GM21619 (cell line): ENCODE measurements at regions not wholly inside any gene's neighbourhood (a gene's known extent, or its start where the extent isn't known, plus 50 kb on each side); places are given as distances from the start of the nearest gene placed in this dataset.
A peak's percentile ranks its signal among the peaks of the same experiment; 100 is the strongest.
"Not testable (repeated sequence)": the region's sequence is repeated elsewhere in the genome, so short reads cannot be mapped to it uniquely, and the experiment has no call there.

ENCODE experiments used
- ATAC-seq: cut with Tn5 transposase; IDR thresholded peaks from one replicate; pipeline ENCODE4 v1.9.1; 2021; ENCODE audit not compliant: unreplicated experiment

DNA sequence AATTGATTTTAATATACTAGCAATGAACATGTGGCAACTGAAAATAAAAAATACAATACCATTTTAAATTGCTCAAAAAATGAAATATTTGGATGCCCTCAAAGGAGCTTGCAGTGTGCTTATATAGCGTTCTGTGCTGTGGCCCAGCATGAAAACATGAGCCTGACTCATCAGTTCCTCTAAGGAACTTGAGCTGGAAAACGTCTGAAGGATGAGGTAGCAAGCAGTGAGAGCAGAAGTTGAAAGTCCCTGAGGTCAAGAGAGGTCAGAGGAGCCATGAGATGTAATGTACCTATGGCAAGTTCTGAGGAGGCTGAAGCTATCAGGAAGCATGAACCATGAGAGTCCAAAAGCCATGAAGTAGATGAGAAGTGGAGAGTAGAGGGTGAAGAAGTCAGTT lies 59.7 kb downstream of the HMGB3 start:
- no peak for ATAC-seq

DNA sequence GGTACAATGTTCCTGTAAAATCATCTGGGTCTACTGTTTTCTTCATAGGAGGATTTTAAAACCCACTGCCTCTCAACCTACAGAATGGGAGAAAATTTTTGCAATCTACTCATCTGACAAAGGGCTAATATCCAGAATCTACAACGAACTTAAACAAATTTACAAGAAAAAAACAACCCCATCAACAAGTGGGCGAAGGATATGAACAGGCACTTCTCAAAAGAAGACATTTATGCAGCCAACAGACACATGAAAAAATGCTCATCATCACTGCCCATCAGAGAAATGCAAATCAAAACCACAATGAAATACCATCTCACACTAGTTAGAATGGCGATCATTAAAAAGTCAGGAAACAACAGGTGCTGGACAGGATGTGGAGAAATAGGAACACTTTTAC lies 83.2 kb downstream of the HMGB3 start:
- ATAC-seq, result not testable (repeated sequence)

DNA sequence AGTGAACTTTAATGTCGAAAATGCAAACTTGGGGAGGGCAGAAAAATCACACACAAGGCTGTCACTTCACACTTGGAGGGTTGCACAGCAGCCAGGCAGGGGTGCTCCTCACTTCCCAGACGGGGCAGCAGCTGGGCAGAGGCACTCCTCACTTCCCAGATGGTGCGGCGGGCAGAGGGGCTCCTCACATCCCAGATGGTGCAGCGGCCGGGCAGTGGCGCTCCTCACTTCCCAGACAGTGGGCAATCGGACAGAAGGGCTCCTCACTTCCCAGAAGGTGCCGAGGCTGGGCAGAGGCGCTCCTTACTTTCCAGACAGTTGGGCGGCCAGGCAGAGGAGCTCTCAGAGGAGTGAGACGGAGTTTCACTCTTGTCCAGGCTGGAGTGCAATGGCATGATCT lies 90.6 kb downstream of the HMGB3 start:
- no peak for ATAC-seq

DNA sequence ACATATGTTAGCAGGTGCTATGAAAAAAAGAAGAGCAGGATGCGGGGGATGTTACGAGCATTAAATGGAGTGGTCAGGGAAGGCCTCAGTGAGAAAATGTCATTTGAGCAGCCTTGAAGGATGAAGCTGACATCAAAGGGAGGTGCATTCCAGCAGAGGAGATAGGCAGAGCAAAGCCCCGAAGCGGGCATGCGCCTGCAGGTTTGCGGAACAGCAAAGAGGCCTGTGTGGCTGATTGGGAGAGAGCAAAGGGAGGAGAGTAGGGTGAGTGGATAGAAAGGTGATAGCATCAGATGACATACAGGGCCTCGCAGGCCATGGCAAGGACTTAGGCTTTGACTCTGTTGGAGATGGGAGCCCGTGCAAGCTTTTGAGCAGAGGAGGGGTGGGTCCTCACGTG lies 95.4 kb upstream of the GPR50 start:
- no peak for ATAC-seq

DNA sequence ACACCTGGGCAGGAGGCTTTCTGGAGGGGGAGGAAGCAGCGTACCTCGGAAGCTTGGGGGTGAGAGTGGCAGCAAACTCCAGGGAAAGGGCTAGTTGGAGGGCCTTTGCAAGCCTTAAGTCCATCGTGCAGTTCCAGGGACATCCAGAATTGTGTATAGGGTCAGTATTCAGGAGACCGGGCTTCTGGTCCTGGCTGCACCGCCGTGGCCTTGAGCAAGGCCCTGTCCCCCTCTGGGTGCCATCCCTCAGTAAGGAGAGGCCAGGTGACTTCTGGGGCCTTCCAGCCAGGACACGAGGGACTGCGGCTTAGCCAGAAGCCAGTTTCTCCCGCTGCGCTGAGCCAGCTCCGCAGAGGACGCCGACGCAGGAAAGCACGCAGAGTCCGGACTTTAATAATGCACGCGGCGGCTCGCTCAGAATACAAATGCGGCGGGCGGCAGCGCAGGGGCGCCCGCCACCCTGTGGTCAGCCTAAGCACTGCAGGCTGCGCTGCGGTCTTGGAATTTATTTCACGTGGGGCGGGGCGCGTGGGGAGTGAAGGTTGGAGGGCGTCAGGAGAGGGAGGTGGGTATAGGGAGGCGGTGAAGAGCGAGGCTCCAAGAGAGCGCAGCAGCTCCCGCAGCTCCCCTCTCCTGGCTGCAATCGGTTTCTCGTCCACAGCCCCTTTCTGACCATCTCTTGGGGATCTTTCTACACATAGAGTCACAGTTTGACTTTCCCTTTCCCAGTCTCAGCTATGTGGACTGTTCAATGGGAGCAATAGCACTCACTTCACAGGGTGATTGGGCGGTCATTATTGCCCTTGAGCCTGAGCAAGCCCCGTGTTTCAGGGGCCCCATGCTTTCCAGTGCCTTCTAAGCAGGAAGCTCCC lies 94.1 kb upstream of the GPR50 start:
- ATAC-seq, result peak; percentile 96

DNA sequence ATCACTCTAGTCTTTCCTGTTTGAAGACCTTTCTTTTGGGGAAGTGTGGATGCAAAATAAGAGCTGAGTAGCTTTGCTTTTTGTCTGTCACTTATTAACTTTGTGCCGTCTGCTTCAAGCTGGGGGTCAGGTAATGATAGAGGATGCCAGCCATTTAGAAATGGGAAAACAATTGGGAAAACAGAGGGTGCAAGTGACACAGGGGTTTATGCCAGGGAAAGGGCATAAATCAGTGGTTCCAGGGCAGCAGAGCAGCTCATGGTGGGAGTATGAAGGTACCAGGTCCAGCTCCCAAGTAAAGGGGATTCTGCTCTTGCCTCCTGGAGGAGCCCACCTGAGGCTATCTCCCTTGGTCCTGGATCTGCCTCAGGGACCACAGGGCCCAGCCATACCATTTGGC lies 91.9 kb upstream of the GPR50 start:
- ATAC-seq, result no peak

DNA sequence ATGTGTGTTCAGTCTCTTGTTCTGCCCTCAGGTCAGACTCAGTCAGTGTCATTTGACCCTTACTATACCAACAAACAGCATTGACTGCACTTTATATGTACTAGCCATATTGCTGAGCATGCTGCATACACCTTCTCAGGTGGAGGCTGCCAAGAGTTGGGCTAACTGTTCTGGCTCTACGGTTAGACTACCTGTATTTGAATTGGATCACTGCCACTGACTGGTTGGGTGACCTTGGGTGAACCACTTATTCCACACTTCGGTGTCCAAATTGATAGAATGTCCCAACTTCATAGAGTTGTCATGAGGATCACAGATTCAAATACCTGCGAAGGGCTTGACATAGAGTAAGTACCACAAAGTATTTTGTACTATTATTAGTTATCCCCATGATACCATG lies 91.2 kb upstream of the GPR50 start:
- no peak for ATAC-seq

DNA sequence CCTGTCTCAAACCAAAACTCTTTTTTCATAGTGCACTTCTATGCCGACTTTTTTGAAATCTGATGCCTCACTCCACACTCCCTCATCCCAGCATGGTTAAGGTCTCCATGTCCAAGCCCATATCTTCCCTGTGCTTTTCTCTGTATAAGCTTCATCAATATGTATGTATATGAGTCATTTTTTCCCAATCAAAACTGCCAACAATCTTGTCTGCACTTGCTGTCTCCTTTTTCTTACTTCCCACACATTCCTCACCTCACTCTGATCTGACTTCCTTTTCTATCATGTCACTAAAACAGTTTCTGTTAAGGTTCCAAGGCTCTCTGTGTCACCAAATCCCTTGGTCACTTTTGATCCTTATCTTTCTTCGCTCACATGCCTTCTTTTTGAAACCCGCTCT lies 88.2 kb upstream of the GPR50 start:
- ATAC-seq, result no peak

DNA sequence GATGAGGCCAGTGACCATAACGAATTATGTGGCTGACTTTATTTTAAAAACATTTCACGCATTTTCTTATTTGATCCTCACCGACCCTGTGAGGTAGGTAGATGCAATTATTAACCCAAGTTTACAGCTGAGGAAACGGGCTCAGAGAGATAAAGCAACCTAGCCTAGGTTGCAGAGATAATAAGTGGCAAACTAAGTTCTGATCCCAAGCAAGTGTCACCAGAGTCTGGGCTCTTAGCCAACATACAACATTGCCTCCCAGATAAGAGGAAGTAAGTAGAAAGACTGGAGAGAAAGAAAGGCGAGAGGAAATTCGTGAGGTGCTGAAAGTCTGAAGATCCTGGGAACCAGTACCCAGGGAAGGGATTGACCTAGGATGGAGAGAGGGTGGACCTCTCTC lies 77.4 kb upstream of the GPR50 start:
- ATAC-seq, result no peak

DNA sequence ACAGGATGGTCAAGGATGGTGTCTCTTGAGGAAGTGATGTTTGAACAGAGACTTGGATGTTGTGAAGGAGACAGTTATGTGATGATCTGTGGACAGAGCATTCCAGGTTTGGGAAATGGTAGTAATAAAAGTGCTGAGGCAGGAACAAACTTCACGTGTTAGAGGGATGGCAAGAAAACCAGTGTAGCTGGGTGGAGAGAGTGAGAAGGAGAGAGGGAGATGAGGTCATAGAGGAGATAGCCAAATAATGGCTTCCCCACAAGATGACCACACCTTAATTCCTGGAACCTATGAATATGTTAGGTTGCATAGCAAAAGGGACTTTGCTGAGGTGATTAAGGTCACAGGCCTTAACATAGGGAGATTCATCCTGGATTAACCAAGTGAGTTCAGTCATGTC lies 75.6 kb upstream of the GPR50 start:
- ATAC-seq, result no peak

DNA sequence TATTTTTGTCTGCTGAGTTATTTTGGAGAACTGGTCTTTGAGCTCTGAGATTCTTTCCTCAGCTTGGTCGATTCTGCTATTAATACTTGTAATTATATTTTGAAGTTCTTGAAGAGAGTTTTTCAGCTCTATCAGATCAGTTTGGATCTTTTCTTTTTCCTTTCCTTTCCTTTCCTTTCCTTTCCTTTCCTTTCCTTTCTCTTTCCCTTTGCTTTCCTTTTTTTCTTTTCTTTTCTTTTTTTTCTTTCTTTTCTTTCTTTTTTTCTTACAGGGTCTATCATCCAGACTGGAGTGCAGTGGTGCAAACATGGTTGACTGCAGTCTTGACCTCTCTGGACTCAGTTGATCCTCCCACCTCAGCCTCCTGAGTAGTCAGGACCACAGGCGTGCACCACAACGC lies 63.2 kb upstream of the GPR50 start:
- ATAC-seq, result not testable (repeated sequence)
